HG02798 (cell line): ENCODE measurements at regions not wholly inside any gene's neighbourhood (a gene's known extent, or its start where the extent isn't known, plus 50 kb on each side); places are given as distances from the start of the nearest gene placed in this dataset.

ENCODE experiments used
- ATAC-seq: cut with Tn5 transposase; IDR thresholded peaks from one replicate; pipeline ENCODE4 v1.9.1; 2021; ENCODE audit warnings: mild to moderate bottlenecking; ENCODE audit not compliant: unreplicated experiment, poor library complexity

GRCh38 chr10:126781450-126782216, 111.1 kb upstream of the C10orf90 start:
- ATAC-seq: no peak

- ATAC-seq: no peak
Measured at GRCh38 chr10:126783806-126784557, 113.5 kb upstream of the C10orf90 start.

GRCh38 chr10:126787201-126787600, 116.7 kb upstream of the C10orf90 start:
- ATAC-seq: no peak

GRCh38 chr10:126795318-126795717, 109.9 kb upstream of the DOCK1 start:
- no peak for ATAC-seq

GRCh38 chr10:126798649-126799048, 106.6 kb upstream of the DOCK1 start:
- ATAC-seq: no peak

GRCh38 chr10:126803394-126803793, 101.8 kb upstream of the DOCK1 start:
- no peak for ATAC-seq

GRCh38 chr10:126804396-126804795, 100.8 kb upstream of the DOCK1 start:
- no peak for ATAC-seq

GRCh38 chr10:126806498-126806897, 98.7 kb upstream of the DOCK1 start:
- no peak for ATAC-seq

GRCh38 chr10:126806991-126807702, 98.1 kb upstream of the DOCK1 start:
- ATAC-seq: no peak

- ATAC-seq: no peak
Measured at GRCh38 chr10:126808103-126808502, 97.1 kb upstream of the DOCK1 start.

GRCh38 chr10:126813432-126813831, 91.8 kb upstream of the DOCK1 start:
- no peak for ATAC-seq

GRCh38 chr10:126833542-126833941, 71.7 kb upstream of the DOCK1 start:
- no peak for ATAC-seq

GRCh38 chr10:126836009-126836408, 69.2 kb upstream of the DOCK1 start:
- ATAC-seq: no peak

GRCh38 chr10:126838316-126838715, 66.9 kb upstream of the DOCK1 start:
- no peak for ATAC-seq

GRCh38 chr10:126839094-126839761, 66.0 kb upstream of the DOCK1 start:
- ATAC-seq: no peak

GRCh38 chr10:126840576-126841135, 64.6 kb upstream of the DOCK1 start:
- ATAC-seq: no peak

- ATAC-seq: no peak
Measured at GRCh38 chr10:126841341-126841895, 63.8 kb upstream of the DOCK1 start.

- ATAC-seq: no peak
Measured at GRCh38 chr10:126842356-126842755, 62.9 kb upstream of the DOCK1 start.

GRCh38 chr10:126842836-126843235, 62.4 kb upstream of the DOCK1 start:
- no peak for ATAC-seq
